Superior temporal gyrus (tissue), 1 donor: ENCODE measurements at regions not wholly inside any gene's neighbourhood (a gene's known extent, or its start where the extent isn't known, plus 50 kb on each side); places are given as distances from the start of the nearest gene placed in this dataset.
"Not testable (repeated sequence)": the region's sequence is repeated elsewhere in the genome, so short reads cannot be mapped to it uniquely, and the experiment has no call there.

Source experiments
- DNase-seq: peaks from one replicate; pipeline ENCODE4 v3.0.0-alpha.2; 2016; ENCODE audit errors: extremely low spot score

DNA sequence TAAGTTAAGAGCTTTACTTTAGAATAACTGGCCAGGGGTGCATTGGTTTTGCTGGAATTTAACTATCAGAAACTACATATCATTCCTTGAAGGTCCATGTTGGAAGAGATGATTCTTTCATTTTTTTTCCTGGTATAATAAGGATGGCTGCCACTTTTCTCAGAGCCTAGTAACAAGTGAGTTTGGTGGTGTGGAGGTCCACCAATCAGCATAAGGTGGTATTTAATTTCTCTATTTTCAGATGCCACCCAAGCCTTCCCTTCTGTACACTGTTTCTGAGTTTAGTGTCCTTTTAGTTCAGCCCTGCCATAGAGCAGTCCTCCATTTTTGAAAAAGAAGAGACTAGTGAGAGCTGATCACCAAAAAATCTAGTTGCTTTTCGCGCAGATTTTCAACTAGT, 386.3 kb downstream of the USP25 start:
- no peak for DNase-seq

- DNase-seq: no peak
These were observed 387.0 kb downstream of the USP25 start for GRCh38 chr21:16116798-16117197.

- DNase-seq: no peak
These were observed 387.5 kb downstream of the USP25 start for GRCh38 chr21:16117331-16117730.

GRCh38 chr21:16117851-16118590, 388.2 kb downstream of the USP25 start:
- DNase-seq: peak; percentile 58

DNA sequence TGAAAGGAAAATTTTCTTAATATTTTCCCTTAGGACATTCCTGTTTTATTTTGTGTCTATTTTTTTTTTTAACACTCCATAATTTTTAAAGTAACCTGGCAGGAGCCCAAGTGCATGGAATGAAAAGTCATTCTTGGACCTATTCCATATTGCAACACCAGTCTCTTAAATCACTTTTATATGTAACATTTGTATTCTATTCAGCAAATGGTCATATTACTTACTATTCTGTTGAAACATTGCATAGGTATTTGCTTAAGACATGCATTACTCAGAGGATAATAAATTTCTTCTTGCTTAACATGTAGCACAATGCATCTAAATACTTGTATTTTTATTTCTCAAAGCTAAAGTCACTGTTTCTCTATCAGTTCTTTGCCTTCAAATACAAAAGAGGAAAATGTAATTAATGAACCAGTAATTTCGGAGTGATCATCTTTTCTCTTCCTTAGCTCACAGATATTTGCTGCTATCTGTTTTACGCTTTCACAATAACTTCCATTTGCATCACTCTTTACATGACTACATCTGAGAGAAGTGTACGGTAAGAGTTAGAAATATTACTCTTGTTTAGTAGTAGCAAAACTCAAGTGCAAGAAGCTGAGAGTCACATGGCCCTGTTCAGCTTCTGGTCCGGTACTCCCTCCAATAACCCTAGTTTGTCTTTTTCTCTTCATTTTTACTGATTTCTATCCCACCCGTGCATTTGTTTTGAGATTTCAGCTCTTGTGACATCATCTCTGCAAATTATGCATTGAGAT, 394.8 kb downstream of the USP25 start:
- DNase-seq: no peak

GRCh38 chr21:16125274-16125673, 395.5 kb downstream of the USP25 start:
- no peak for DNase-seq

DNA sequence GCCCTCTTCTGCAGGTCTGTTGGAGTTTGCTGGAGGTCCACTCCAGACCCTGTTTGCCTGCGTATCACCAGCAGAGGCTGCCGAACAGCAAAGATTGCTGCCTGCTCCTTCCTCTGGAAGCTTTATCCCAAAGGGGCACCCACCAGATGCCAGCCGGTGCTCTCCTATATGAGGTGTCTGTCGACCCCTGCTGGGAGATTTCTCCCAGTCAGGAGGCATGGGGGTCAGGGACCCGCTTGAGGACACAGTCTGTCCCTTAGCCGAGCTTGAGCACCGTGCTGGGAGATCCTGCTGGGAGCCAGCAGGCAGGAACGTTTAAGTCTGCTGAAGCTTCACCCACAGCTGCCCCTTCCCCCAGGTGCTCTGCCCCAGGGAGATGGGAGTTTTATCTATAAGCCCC, 402.7 kb downstream of the USP25 start:
- DNase-seq: not testable (repeated sequence)

GRCh38 chr21:16133248-16133647, 403.5 kb downstream of the USP25 start:
- no peak for DNase-seq

DNA sequence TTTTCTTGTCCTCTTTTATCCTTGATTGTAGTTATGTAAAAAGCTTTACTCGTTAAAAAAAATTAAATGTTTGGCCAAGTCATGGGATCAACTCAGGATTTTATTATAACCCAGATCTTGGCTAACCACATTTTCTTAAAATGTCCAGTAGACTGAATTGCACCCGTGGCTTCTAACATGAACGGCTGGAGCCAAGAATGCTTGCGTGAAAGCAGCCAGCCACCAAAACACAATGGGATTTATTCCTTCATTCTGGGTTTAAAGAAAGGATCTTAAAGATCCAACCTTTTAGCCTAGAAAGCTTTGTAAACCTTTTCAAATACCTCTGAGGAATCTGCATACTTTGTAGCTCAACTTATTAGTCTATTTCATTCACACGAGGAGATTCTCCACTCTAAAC, 404.4 kb downstream of the USP25 start:
- no peak for DNase-seq

DNA sequence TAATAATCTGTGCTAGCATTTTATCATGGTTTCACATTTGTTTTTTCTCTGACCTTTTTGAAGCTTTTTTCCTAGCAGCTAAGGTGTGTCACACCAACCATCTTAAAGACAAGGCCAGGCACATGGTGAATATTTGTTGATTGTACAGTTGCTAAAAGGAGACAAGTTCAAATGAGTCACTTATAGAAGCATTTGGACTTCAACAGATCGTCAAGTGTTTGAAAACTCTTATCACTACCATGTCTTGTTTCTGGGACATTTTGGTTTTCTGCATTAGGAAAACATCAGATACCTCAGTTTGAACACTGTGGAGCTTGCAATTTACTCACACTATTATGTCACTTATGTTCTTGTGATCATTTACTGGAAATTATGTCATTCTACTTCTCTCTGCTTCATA, 407.3 kb downstream of the USP25 start:
- DNase-seq: no peak

DNA sequence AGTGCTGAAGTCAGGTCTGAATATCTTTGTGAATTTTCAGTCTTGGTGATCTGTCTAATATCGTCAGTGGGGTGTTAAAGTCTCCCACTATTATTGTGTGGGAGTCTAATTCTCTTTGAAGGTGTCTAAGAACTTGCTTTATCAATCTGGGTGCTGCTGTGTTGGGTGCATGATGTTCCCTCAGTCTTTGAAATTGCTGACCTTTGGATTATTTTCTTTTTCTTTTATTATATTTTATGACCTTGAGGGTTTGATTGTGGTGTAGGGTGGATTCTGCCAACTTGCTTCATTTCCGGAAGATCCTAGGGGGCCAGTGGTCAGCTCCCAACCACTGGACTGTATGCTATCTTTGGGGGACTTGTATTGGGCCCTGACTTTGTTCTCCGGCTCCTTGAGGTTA, 415.3 kb downstream of the USP25 start:
- DNase-seq: no peak

DNA sequence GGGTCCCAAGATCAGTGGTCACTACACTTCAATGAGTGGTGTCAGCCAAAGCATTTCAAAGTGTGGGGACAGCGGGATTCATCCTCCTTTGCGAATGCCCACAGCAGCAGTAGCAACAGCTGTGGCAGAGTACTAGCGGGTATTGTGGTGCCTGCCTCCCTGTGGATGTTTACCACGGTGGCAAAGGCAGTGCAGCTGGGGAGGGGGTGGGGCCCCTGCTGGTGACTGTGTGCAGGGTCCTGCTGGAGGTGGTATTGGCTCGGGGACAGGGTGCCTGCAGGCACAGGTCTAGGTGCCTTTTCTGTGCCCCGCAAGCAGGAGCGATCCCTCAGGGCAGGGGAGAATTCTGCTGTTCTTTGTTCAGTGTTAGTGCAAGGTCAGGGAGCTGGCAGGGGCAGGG, 415.7 kb downstream of the USP25 start:
- DNase-seq: no peak

DNA sequence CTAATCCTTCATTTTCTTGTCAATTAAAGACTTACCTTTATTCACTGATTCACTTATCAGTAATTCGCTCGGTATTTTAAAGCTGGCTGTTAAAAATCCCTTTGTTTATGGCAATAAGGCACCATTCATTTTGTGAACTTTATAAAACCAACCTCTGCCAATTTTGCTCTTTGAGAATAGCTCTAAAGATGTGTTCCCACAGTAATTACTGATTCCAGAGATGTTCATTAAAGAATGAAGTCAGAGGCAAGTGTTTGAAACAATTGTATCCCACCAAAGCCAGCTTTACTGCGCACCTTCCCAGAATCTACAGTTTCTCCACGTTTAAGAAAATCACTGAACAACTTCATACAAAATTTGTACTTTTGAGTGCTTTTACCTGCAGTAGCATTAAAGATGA, 424.5 kb downstream of the USP25 start:
- DNase-seq: no peak

- no peak for DNase-seq
These were observed 425.3 kb downstream of the USP25 start for GRCh38 chr21:16154951-16155635.

GRCh38 chr21:16156841-16157489, 427.2 kb downstream of the USP25 start:
- DNase-seq: no peak

- no peak for DNase-seq
These were observed 429.6 kb downstream of the USP25 start for GRCh38 chr21:16159213-16159970.

DNA sequence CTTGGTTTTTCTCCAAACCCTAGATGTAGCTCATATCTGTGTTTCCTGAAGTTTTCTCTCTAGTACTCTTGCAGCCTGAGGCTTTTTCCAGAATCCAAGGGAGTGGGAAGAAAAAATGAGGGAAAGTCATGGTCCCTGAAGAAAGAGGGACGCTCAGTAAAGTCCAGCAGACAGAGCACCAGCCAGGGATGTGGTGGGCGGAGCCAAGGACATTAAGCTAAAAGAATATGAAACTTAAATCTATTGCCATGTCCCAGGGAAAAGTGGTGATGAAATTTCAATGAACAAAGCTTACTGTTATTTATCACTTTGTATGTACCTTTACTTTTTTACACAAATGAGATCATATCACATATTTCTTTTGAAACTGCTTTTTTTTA, 430.2 kb downstream of the USP25 start:
- no peak for DNase-seq

- DNase-seq: no peak
These were observed 433.2 kb downstream of the USP25 start for GRCh38 chr21:16162953-16163352.

GRCh38 chr21:16169102-16169511, 439.3 kb downstream of the USP25 start:
- DNase-seq: peak; percentile 71

- no peak for DNase-seq
These were observed 440.0 kb downstream of the USP25 start for GRCh38 chr21:16169779-16170178.

GRCh38 chr21:16176570-16176969, 446.8 kb downstream of the USP25 start:
- peak; percentile 53 for DNase-seq

- no peak for DNase-seq
These were observed 447.8 kb downstream of the USP25 start for GRCh38 chr21:16177532-16177931.
